Tibial nerve (tissue), 4 donors: ENCODE measurements at regions not wholly inside any gene's neighbourhood (a gene's known extent, or its start where the extent isn't known, plus 50 kb on each side); places are given as distances from the start of the nearest gene placed in this dataset.

ENCODE experiments used
- DNase-seq, 2 donors: peaks; one replicate each; pipeline ENCODE4 v3.0.0-alpha.2; 2019; ENCODE audit warnings: low spot score in 2 of 2
- H3K27ac ChIP-seq, 4 donors: fragments of 200-600 bp; sonication (generic) in 3 of 4; one replicate each; pipeline ENCODE4 v1.5.1; 2017 to 2019; ENCODE audit warnings: mild to moderate bottlenecking in 1 of 4
- H3K27me3 ChIP-seq, 2 donors: fragments of 200-600 bp; sonication (generic) in 1 of 2; one replicate each; pipeline versions ENCODE4 v1.5.1 to v1.6.0; 2017 to 2019
- H3K36me3 ChIP-seq, 3 donors: fragments of 200-600 bp; sonication (generic); one replicate each; pipeline ENCODE4 v1.5.1; 2018 to 2019
- H3K4me1 ChIP-seq, 4 donors: fragments of 200-600 bp; sonication (generic) in 3 of 4; one replicate each; pipeline ENCODE4 v1.5.1; 2017 to 2019
- H3K4me3 ChIP-seq, 4 donors: fragments of 200-600 bp; sonication (generic) in 3 of 4; one replicate each; pipeline ENCODE4 v1.5.1; 2017 to 2019; ENCODE audit warnings: mild to moderate bottlenecking in 1 of 4, moderate library complexity in 1 of 4
- H3K9me3 ChIP-seq, 4 donors: fragments of 200-600 bp; sonication (generic) in 3 of 4; one replicate each; pipeline ENCODE4 v1.5.1; 2017 to 2019
- EP300 ChIP-seq, 2 donors: sonication (generic); formaldehyde crosslinking; IDR thresholded peaks; one replicate each; pipeline ENCODE4 v1.6.1; 2017; ENCODE audit warnings: antibody characterized with exemption in 2 of 2, mild to moderate bottlenecking in 1 of 2
- POLR2A ChIP-seq, 2 donors: fragments of 450-650 bp; IDR thresholded peaks; one replicate each; pipeline ENCODE4 v1.6.1; 2017; ENCODE audit warnings: antibody characterized with exemption in 2 of 2, mild to moderate bottlenecking in 2 of 2, moderate library complexity in 2 of 2
- WGBS, 2 donors: methylation state at CpG; one replicate each; pipeline ENCODE4 v1.1.5; 2018; 5-methylcytosine and 5-hydroxymethylcytosine counted together
- TF ChIP-seq, protein P1 (sequence below), 5 experiments: fragments of 200-600 bp in 3 of 5; fragments of 450-650 bp in 2 of 5; sonication (generic) in 3 of 5; IDR thresholded peaks; one replicate each; pipeline ENCODE4 v1.5.1; 2016 to 2019; ENCODE audit warnings: antibody characterized with exemption in 5 of 5, mild to moderate bottlenecking in 3 of 5, moderate library complexity in 2 of 5

GRCh38 chr16:60682219-60682618 lies 1354.0 kb downstream of the CDH8 start:
- Histone ChIP-seq H3K27me3 (no peaks in the 10 kb centered on the region), H3K27ac (no peak overlapping the region), H3K9me3 (peaks cover 0 to 6% (median 0%) of the 10 kb centered on the region in 4 donors), H3K4me3 (no peak overlapping the region), H3K4me1 (no peaks in the 10 kb centered on the region), H3K36me3 (no peaks in the 10 kb centered on the region)
- DNase-seq, result no peak
- WGBS, 2 donors, result 55 to 63% methylated on average over 1 of the region's 1 CpG
- TF ChIP-seq, protein P1, sequence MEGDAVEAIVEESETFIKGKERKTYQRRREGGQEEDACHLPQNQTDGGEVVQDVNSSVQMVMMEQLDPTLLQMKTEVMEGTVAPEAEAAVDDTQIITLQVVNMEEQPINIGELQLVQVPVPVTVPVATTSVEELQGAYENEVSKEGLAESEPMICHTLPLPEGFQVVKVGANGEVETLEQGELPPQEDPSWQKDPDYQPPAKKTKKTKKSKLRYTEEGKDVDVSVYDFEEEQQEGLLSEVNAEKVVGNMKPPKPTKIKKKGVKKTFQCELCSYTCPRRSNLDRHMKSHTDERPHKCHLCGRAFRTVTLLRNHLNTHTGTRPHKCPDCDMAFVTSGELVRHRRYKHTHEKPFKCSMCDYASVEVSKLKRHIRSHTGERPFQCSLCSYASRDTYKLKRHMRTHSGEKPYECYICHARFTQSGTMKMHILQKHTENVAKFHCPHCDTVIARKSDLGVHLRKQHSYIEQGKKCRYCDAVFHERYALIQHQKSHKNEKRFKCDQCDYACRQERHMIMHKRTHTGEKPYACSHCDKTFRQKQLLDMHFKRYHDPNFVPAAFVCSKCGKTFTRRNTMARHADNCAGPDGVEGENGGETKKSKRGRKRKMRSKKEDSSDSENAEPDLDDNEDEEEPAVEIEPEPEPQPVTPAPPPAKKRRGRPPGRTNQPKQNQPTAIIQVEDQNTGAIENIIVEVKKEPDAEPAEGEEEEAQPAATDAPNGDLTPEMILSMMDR (IDR thresholded peaks at IDR 0.05), result no peak
- TF ChIP-seq EP300 (IDR thresholded peaks at IDR 0.05), result no peak

- WGBS, 2 donors, result 65 to 79% methylated on average over 1 of the region's 1 CpG
These were observed 1355.2 kb downstream of the CDH8 start for GRCh38 chr16:60681043-60681442.

DNA sequence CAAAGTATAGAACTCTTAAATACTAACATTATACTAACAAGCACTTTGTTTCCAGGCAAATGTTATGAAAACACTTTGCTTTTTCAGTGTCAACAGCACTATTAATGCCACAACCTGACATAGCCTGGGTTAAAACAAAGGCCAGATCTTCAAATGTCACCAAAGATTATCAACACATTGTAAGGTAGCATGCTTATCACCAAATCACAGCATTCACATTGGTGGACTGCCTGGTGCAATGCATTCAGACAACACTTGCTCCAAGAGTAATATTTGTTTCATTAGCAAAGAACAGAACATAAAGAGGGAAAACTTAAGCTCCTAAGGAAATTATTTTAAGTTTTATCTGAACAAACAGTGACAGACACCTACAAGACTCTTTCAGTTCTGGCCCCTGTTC lies 1361.2 kb downstream of the CDH8 start:
- H3K9me3 ChIP-seq, result no peaks in the 10 kb centered on the region
- DNase-seq, result no peak
- H3K27ac ChIP-seq, result no peak overlapping the region
- TF ChIP-seq, protein P1 (IDR thresholded peaks at IDR 0.05), result no peak
- TF ChIP-seq EP300 (IDR thresholded peaks at IDR 0.05) (no peak), POLR2A (IDR thresholded peaks at IDR 0.05) (no peak)
- no peaks in the 10 kb centered on the region for H3K27me3 ChIP-seq
- H3K4me3 ChIP-seq, result no peak overlapping the region
- H3K36me3 ChIP-seq, result no peaks in the 10 kb centered on the region
- H3K4me1 ChIP-seq, result no peaks in the 10 kb centered on the region

More at GRCh38 chr16:60681043-60681442, 1355.2 kb downstream of the CDH8 start:
- Histone ChIP-seq H3K27me3 (no peaks in the 10 kb centered on the region), H3K4me3 (no peak overlapping the region), H3K9me3 (no peaks in the 10 kb centered on the region), H3K36me3 (no peaks in the 10 kb centered on the region), H3K27ac (no peak overlapping the region), H3K4me1 (no peaks in the 10 kb centered on the region)
- DNase-seq, result no peak
- no peak for TF ChIP-seq POLR2A (IDR thresholded peaks at IDR 0.05)
- no peak for TF ChIP-seq EP300 (IDR thresholded peaks at IDR 0.05)
- TF ChIP-seq, protein P1 (IDR thresholded peaks at IDR 0.05), result no peak

DNA sequence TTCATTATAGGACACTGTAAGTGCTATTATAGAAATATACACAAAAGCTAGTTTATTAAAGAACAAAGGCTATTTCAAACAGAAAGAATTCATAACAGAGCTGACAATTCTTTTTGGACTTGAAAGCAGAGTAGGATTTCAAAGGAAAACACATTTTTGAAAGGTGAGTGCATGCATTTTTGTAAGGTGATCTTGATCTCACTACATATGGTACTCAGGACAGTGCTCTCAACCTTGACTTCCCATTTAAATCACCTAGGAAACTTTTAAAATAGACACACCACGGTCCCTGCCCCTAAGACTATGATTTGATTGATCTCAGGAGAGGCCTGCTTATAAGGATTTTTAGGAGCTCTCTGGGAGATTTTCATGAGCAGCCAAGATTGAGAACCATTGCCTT lies 1362.0 kb downstream of the CDH8 start:
- DNase-seq, result no peak
- Histone ChIP-seq H3K4me3 (no peak overlapping the region), H3K36me3 (no peaks in the 10 kb centered on the region), H3K27ac (no peak overlapping the region), H3K27me3 (no peaks in the 10 kb centered on the region), H3K4me1 (no peaks in the 10 kb centered on the region), H3K9me3 (no peaks in the 10 kb centered on the region)
- TF ChIP-seq EP300 (IDR thresholded peaks at IDR 0.05) (no peak), POLR2A (IDR thresholded peaks at IDR 0.05) (no peak)
- TF ChIP-seq, protein P1 (IDR thresholded peaks at IDR 0.05), result no peak
- 18 to 33% methylated on average over 1 of the region's 1 CpG for WGBS, 2 donors

DNA sequence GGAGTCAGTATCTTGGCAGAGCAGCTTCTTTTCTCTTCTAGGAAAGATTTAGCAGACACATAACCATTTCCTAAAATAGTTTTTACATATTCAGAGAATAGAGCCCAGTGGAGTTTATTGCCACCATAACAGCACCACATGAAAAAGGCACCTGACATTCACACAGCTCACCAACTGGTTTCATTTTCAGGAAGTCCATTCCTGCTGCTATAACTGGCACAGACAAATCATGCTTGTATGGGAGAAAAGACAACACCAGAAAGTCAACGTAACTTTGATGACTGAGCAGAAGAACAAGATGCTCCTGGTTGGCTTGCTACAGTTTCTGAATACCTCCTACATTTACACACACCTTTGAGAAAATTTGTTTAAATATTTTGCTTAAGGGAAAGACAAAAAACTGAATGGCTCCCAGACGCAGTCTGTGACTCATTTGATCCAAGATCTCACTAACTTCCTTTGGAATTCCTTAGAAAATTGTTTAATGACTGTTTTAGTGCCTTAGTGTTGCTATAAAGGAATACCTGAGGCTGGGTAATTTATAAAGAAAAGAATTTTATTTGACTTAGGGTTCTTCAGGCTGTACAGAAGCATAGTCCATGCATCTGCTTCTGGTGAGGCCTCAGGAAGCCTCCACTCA lies 1380.6 kb downstream of the CDH8 start:
- 58 to 67% methylated on average over 2 of the region's 2 CpGs for WGBS, 2 donors
- Histone ChIP-seq H3K4me1 (no peaks in the 10 kb centered on the region), H3K27ac (no peak overlapping the region), H3K9me3 (no peaks in the 10 kb centered on the region), H3K36me3 (no peaks in the 10 kb centered on the region), H3K4me3 (no peak overlapping the region), H3K27me3 (no peaks in the 10 kb centered on the region)
- TF ChIP-seq, protein P1 (IDR thresholded peaks at IDR 0.05), result no peak
- TF ChIP-seq POLR2A (IDR thresholded peaks at IDR 0.05), result no peak
- TF ChIP-seq EP300 (IDR thresholded peaks at IDR 0.05), result no peak
- DNase-seq, result no peak
